Calu3 (cell line): ENCODE measurements at regions not wholly inside any gene's neighbourhood (a gene's known extent, or its start where the extent isn't known, plus 50 kb on each side); places are given as distances from the start of the nearest gene placed in this dataset.

ENCODE experiments used
- BruUV-seq: library from RNA; stranded (reverse); fragments of 400-500 nt; replicated peaks from 2 replicates; lab custom pipeline; 2021; lab: Mats Ljungman, UMichigan
- CTCF ChIA-PET: fragments of 300-600 bp; sonication (Branson Sonifier 250); formaldehyde crosslinking; loops from one replicate; lab custom pipeline; 2022; ENCODE audit warnings: antibody characterized with exemption; lab: Charles Lee
- DNase-seq: peaks from one replicate; pipeline ENCODE4 v3.0.0; 2022
- H3K27ac Mint-ChIP-seq: one replicate; pipeline ENCODE4 v1.8.0; 2022; ENCODE audit warnings: mixed read lengths; ENCODE audit not compliant: unreplicated experiment
- H3K27me3 Mint-ChIP-seq: one replicate; pipeline ENCODE4 v1.8.0; 2022; ENCODE audit warnings: mixed read lengths; ENCODE audit not compliant: unreplicated experiment
- H3K36me3 Mint-ChIP-seq: one replicate; pipeline ENCODE4 v1.8.0; 2022; ENCODE audit warnings: mild to moderate bottlenecking, moderate library complexity, mixed read lengths; ENCODE audit not compliant: insufficient read depth, unreplicated experiment
- H3K4me1 Mint-ChIP-seq: one replicate; pipeline ENCODE4 v1.8.0; 2022; ENCODE audit warnings: mild to moderate bottlenecking, low read depth, mixed read lengths; ENCODE audit not compliant: unreplicated experiment
- H3K4me3 Mint-ChIP-seq: one replicate; pipeline ENCODE4 v1.8.0; 2022; ENCODE audit warnings: mild to moderate bottlenecking, low read depth, moderate library complexity, mixed read lengths; ENCODE audit not compliant: unreplicated experiment
- H3K9me3 Mint-ChIP-seq: one replicate; pipeline ENCODE4 v1.8.0; 2022; ENCODE audit warnings: low read depth, mixed read lengths; ENCODE audit not compliant: unreplicated experiment
- intact Hi-C: fragments of 100-400 bp; cut with micrococcal nuclease; formaldehyde crosslinking; loops from one replicate; pipeline ENCODE4 v1.10.0; 2022; ENCODE audit not compliant: unreplicated experiment
- TF ChIP-seq, protein P1 (sequence below): fragments of 200-600 bp; IDR thresholded peaks from one replicate; pipeline ENCODE4 v1.8.0; 2022; ENCODE audit warnings: antibody characterized with exemption; ENCODE audit not compliant: unreplicated experiment

DNA sequence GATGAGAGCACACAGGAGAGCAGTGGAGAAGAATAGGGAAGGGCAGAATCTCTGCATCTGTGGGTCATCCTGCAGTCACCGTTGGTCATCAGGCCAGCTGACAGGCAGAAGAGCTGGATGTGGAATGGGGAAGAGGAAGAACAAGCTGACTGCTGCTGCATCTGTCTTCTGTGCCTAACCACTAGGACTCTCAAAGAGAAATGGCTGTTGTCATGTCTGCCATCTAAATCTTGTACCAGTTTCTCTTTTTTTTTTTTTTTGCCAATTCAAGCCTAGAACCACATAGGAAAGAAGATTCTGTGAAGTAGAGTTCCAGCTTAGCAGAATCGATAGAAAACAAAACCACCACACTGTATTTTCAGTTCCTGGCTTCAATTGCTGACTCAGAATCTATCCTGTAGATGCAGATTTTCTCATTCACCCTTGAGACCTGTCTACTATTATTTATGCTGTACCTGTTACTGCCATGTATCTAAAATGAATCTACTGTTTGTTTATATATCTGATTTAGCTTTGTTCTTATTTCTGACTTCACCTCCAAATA, 421.9 kb upstream of the PRICKLE1 start:
- intact Hi-C loops: no loop called here
- H3K27me3 Mint-ChIP-seq: no peaks in the 10 kb centered on the region
- CTCF ChIA-PET: interaction anchor here (0.6 kb wide), 1 partner anchor 910 kb away, joined by 3 read pairs; no protein-coding TSS in a partner anchor

DNA sequence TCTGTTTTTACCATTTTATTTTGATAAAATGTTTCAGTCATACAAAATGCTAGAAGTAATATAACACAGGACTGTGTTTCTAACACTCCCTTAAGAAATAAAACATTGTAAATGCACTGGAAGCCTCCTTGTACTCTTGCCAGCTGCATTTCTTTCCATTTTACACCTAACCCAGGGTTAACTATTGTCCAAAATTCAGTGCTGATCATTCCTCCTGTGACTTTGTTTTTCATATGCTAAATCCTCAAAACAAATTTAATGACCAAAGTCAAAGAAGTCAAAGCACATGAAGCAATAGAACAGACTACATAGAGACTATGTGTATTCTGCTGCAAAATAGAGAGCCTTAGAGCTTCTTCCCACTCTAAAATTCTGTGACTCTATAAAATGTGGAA, 420.3 kb upstream of the PRICKLE1 start:
- H3K27ac Mint-ChIP-seq: no peak overlapping the region
- BruUV-seq: no TSS peak
- CTCF ChIA-PET: no interaction called here

More for the DNA sequence above, 421.9 kb upstream of the PRICKLE1 start:
- Mint-ChIP-seq H3K9me3 (peaks cover 3% of the 10 kb centered on the region), H3K27ac (no peak overlapping the region), H3K4me3 (no peak overlapping the region), H3K4me1 (peaks cover 9% of the 10 kb centered on the region), H3K36me3 (no peaks in the 10 kb centered on the region)
- TF ChIP-seq, protein P1, sequence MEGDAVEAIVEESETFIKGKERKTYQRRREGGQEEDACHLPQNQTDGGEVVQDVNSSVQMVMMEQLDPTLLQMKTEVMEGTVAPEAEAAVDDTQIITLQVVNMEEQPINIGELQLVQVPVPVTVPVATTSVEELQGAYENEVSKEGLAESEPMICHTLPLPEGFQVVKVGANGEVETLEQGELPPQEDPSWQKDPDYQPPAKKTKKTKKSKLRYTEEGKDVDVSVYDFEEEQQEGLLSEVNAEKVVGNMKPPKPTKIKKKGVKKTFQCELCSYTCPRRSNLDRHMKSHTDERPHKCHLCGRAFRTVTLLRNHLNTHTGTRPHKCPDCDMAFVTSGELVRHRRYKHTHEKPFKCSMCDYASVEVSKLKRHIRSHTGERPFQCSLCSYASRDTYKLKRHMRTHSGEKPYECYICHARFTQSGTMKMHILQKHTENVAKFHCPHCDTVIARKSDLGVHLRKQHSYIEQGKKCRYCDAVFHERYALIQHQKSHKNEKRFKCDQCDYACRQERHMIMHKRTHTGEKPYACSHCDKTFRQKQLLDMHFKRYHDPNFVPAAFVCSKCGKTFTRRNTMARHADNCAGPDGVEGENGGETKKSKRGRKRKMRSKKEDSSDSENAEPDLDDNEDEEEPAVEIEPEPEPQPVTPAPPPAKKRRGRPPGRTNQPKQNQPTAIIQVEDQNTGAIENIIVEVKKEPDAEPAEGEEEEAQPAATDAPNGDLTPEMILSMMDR: no peak
- no TSS peak for BruUV-seq
- no peak for DNase-seq

DNA sequence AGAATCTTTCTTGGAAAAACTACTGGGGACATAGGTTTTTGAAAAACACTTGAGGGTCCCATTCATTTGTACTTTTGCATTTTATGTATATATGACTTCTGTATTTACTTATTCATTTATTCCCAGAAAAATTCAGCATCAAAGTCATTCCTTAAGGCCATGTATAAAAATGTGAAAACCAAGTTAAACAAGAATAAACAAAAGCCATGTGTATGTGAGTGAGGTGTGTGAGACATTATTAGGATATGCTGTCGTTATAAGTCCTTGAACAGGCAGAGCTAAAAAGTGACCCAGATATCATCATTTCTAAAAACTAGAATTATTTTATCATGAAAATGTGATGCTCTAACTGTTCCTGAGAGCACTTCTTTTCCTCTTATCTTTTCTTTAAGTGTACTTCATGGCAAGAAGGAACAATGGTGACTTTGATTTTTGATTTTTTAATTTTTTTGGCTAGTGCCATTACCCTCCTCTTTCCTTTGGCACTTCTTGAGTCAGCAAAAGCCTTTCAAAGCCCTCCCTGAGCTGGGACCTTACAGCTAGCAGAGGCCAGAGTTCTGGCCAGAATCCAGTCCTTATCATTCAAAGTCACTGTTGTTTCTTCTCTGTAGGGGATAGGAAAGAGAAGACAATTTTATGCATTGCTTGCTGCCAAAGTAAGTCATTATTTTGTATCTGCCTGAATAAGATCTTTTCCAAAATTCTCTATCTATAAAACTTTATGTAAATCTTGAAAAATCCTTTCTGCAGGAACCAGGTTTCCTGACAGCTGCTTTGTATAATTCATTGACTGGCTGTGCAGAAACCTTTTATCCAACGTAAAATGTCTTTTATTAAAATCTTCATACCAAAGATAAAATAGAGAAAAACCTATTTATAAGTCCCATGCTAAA, 419.7 kb upstream of the PRICKLE1 start:
- no peak overlapping the region for H3K4me3 Mint-ChIP-seq
- CTCF ChIA-PET: no interaction called here
- intact Hi-C loops: no loop called here
- no peak for DNase-seq
- H3K36me3 Mint-ChIP-seq: no peaks in the 10 kb centered on the region
- BruUV-seq: no TSS peak
- H3K27me3 Mint-ChIP-seq: no peaks in the 10 kb centered on the region
- H3K27ac Mint-ChIP-seq: no peak overlapping the region
- H3K4me1 Mint-ChIP-seq: peaks cover 14% of the 10 kb centered on the region
- TF ChIP-seq, protein P1: no peak
- H3K9me3 Mint-ChIP-seq: peaks cover 3% of the 10 kb centered on the region

More for the DNA sequence above, 420.3 kb upstream of the PRICKLE1 start:
- Mint-ChIP-seq H3K36me3 (no peaks in the 10 kb centered on the region), H3K4me1 (peaks cover 14% of the 10 kb centered on the region), H3K27me3 (no peaks in the 10 kb centered on the region), H3K9me3 (peaks cover 3% of the 10 kb centered on the region), H3K4me3 (no peak overlapping the region)
- TF ChIP-seq, protein P1: no peak
- intact Hi-C loops: no loop called here
- DNase-seq: no peak

DNA sequence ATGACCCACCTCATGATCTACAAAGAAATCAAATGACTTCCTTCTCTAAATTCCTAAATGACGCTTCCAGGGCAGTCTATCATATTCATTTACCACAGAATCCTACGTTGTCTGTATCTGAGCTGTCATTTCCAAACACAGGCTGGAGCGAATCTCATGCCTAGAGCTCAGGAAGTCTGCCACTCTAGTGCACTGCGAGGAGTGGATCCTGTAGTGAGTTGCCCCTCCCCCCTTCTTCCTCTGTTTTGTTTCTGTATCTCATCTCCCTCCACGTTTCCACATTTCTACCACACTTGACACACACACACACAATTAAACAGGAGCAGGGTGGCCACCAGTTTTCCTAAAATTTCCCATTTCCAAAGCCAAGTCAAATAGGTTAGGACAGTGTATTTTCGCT, 415.4 kb upstream of the PRICKLE1 start:
- Mint-ChIP-seq H3K4me1 (peaks cover 14% of the 10 kb centered on the region), H3K27ac (no peak overlapping the region), H3K36me3 (no peaks in the 10 kb centered on the region), H3K27me3 (no peaks in the 10 kb centered on the region), H3K9me3 (peaks cover 3% of the 10 kb centered on the region), H3K4me3 (no peak overlapping the region)
- no TSS peak for BruUV-seq
- CTCF ChIA-PET: no interaction called here
- intact Hi-C loops: no loop called here
- no peak for DNase-seq
- TF ChIP-seq, protein P1: no peak
